ENCODE measurements at regions not wholly inside any gene's neighbourhood (a gene's known extent, or its start where the extent isn't known, plus 50 kb on each side); places are given as distances from the start of the nearest gene placed in this dataset.

GRCh38 chr10:29860166-29860565 lies 199.2 kb downstream of the JCAD start:
- Histone ChIP-seq H3K27ac (ENCODE audit: low read depth in 1 of 2, low read length in 2 of 2) (no peak overlapping the region), H3K9ac (ENCODE audit: insufficient read depth, low read length, poor library complexity, severe bottlenecking) (no peak overlapping the region), H3K4me3 (replicated peaks in 1 of 3; ENCODE audit: low read depth in 2 of 3, low read length in 3 of 3) (no peak overlapping the region), H4K20me1 (ENCODE audit: insufficient read depth, low read length) (no peaks in the 10 kb centered on the region), H3K4me2 (replicated peaks; ENCODE audit: extremely low read depth, low read length, poor library complexity, severe bottlenecking) (no peak overlapping the region), H3K27me3 (ENCODE audit: control insufficient read depth in 2 of 2, insufficient read depth in 2 of 2, low read length in 2 of 2) (no peaks in the 10 kb centered on the region), H3K9me3 (replicated peaks in 1 of 2; ENCODE audit: control insufficient read depth in 1 of 2, insufficient read depth in 1 of 2, low read length in 2 of 2) (no peaks in the 10 kb centered on the region), H3K36me3 (replicated peaks in 1 of 2; ENCODE audit: control insufficient read depth in 1 of 2, insufficient read depth in 2 of 2, low read length in 2 of 2) (no peaks in the 10 kb centered on the region), H2AFZ (ENCODE audit: insufficient read depth, low read depth, low read length, poor library complexity, severe bottlenecking) (no peak overlapping the region), H3K79me2 (ENCODE audit: insufficient read depth, low read length) (no peaks in the 10 kb centered on the region), H3K4me1 (ENCODE audit: control insufficient read depth in 1 of 2, insufficient read depth in 2 of 2, low read length in 2 of 2) (peaks cover 0 to 5% of the 10 kb centered on the region in 2 donors)
- DNase-seq = no peak
- H3K36me3 Mint-ChIP-seq = no peaks in the 10 kb centered on the region
- H3K27ac Mint-ChIP-seq = no peak overlapping the region
- intact Hi-C loops (cut with micrococcal nuclease) = no loop called here
- H3K4me1 Mint-ChIP-seq = peaks cover 9% of the 10 kb centered on the region
- TF ChIP-seq, protein P1, sequence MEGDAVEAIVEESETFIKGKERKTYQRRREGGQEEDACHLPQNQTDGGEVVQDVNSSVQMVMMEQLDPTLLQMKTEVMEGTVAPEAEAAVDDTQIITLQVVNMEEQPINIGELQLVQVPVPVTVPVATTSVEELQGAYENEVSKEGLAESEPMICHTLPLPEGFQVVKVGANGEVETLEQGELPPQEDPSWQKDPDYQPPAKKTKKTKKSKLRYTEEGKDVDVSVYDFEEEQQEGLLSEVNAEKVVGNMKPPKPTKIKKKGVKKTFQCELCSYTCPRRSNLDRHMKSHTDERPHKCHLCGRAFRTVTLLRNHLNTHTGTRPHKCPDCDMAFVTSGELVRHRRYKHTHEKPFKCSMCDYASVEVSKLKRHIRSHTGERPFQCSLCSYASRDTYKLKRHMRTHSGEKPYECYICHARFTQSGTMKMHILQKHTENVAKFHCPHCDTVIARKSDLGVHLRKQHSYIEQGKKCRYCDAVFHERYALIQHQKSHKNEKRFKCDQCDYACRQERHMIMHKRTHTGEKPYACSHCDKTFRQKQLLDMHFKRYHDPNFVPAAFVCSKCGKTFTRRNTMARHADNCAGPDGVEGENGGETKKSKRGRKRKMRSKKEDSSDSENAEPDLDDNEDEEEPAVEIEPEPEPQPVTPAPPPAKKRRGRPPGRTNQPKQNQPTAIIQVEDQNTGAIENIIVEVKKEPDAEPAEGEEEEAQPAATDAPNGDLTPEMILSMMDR (IDR thresholded peaks at IDR 0.05) = no peak
- no peaks in the 10 kb centered on the region for H3K9me3 Mint-ChIP-seq
- peaks cover 0 to 3% (median 0%) of the 10 kb centered on the region in 3 donors for H3K27me3 Mint-ChIP-seq (ENCODE audit: low read depth in 3 of 3)
- no peak overlapping the region for H3K4me3 Mint-ChIP-seq
- no CpG with 5 or more reads among the region's 9 CpGs for WGBS (ENCODE audit: insufficient coverage)

DNA sequence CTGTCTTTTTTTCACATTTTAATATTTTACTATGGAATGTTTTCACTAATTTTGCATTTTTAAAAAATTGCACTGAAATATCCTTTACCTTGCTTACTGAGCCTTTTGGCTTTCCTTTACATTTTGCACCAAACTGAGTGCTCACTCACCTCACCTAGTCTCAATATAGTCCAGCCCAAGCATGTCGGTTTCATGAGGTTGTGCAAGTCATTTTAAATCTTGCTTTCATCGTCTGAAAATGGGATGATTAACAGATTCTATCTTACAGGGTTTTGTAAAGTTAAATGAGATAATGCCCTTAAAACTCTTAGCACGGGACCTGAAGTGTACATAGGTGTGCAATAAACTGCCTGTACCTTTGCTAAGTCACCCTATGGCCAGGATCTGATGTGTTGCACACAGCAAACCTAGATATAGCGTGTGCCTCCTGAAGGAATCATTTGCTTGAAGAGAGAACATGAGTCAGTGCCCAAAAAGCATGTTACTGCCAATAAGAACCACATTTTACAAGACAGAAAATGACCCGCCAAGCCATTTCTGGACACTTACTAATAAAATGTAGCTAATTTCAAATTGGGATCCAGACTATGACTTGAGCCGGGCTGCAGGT lies 199.8 kb downstream of the JCAD start:
- no peak overlapping the region for H3K9ac ChIP-seq (ENCODE audit: insufficient read depth, low read length, poor library complexity, severe bottlenecking)
- H3K27ac Mint-ChIP-seq = no peak overlapping the region
- H3K27ac ChIP-seq (ENCODE audit: low read depth in 1 of 2, low read length in 2 of 2) = no peak overlapping the region
- DNase-seq = no peak
- H3K4me1 ChIP-seq (ENCODE audit: control insufficient read depth in 1 of 2, insufficient read depth in 2 of 2, low read length in 2 of 2) = peaks cover 0 to 5% of the 10 kb centered on the region in 2 donors
- no peaks in the 10 kb centered on the region for H3K36me3 ChIP-seq (replicated peaks in 1 of 2; ENCODE audit: control insufficient read depth in 1 of 2, insufficient read depth in 2 of 2, low read length in 2 of 2)
- no peak overlapping the region for H2AFZ ChIP-seq (ENCODE audit: insufficient read depth, low read depth, low read length, poor library complexity, severe bottlenecking)
- TF ChIP-seq, protein P1 (IDR thresholded peaks at IDR 0.05) = no peak
- no peak overlapping the region for H3K4me3 ChIP-seq (replicated peaks in 1 of 3; ENCODE audit: low read depth in 2 of 3, low read length in 3 of 3)
- no peaks in the 10 kb centered on the region for H4K20me1 ChIP-seq (ENCODE audit: insufficient read depth, low read length)
- no peaks in the 10 kb centered on the region for H3K9me3 ChIP-seq (replicated peaks in 1 of 2; ENCODE audit: control insufficient read depth in 1 of 2, insufficient read depth in 1 of 2, low read length in 2 of 2)
- H3K27me3 ChIP-seq (ENCODE audit: control insufficient read depth in 2 of 2, insufficient read depth in 2 of 2, low read length in 2 of 2) = no peaks in the 10 kb centered on the region
- no peaks in the 10 kb centered on the region for H3K9me3 Mint-ChIP-seq
- intact Hi-C loops (cut with micrococcal nuclease) = no loop called here
- no peaks in the 10 kb centered on the region for H3K79me2 ChIP-seq (ENCODE audit: insufficient read depth, low read length)
- H3K4me1 Mint-ChIP-seq = peaks cover 9% of the 10 kb centered on the region
- H3K27me3 Mint-ChIP-seq (ENCODE audit: low read depth in 3 of 3) = peaks cover 0 to 3% (median 0%) of the 10 kb centered on the region in 3 donors
- no peaks in the 10 kb centered on the region for H3K36me3 Mint-ChIP-seq
- WGBS (ENCODE audit: insufficient coverage) = 90% methylated on average over 2 of the region's 6 CpGs
- no peak overlapping the region for H3K4me2 ChIP-seq (replicated peaks; ENCODE audit: extremely low read depth, low read length, poor library complexity, severe bottlenecking)
- no peak overlapping the region for H3K4me3 Mint-ChIP-seq

All from CD14-positive monocyte (primary cell).